WTC11 (cell line): ENCODE measurements at regions not wholly inside any gene's neighbourhood (a gene's known extent, or its start where the extent isn't known, plus 50 kb on each side); places are given as distances from the start of the nearest gene placed in this dataset.

Experiments
- ATAC-seq: fragments of 200-7000 bp; cut with Tn5 transposase; 2 replicates; pipeline ENCODE4 v1.10.0; 2021; ENCODE audit warnings: mild to moderate bottlenecking, moderate library complexity
- CTCF ChIA-PET: fragments of 300-600 bp; sonication (Branson Sonifier 250); formaldehyde crosslinking; loops from one replicate; lab custom pipeline; 2021; ENCODE audit warnings: antibody characterized with exemption; lab: Charles Lee
- POLR2A ChIA-PET: fragments of 350-600 bp; sonication (Branson Sonifier 250); formaldehyde crosslinking; loops from one replicate; lab custom pipeline; 2021; ENCODE audit warnings: antibody characterized with exemption; lab: Charles Lee
- DNase-seq: peaks from one replicate; pipeline ENCODE4 v3.0.0; 2021; ENCODE audit warnings: low spot score
- H3K27ac Mint-ChIP-seq: 2 replicates; pipeline ENCODE4 v1.8.0; 2021; ENCODE audit warnings: mixed read lengths
- H3K27me3 Mint-ChIP-seq: 2 replicates; pipeline ENCODE4 v1.8.0; 2021; ENCODE audit warnings: low read depth, mild to moderate bottlenecking, moderate library complexity, mixed read lengths
- H3K36me3 Mint-ChIP-seq: 2 replicates; pipeline ENCODE4 v1.8.0; 2021; ENCODE audit warnings: mixed read lengths
- H3K4me1 Mint-ChIP-seq: 2 replicates; pipeline ENCODE4 v1.8.0; 2022; ENCODE audit warnings: mixed read lengths
- H3K4me3 Mint-ChIP-seq: 2 replicates; pipeline ENCODE4 v1.8.0; 2021; ENCODE audit warnings: mild to moderate bottlenecking, moderate library complexity, mixed read lengths
- H3K9me3 Mint-ChIP-seq: 2 replicates; pipeline ENCODE4 v1.8.0; 2021; ENCODE audit warnings: mixed read lengths
- E2F4 ChIP-seq: sonication (generic); formaldehyde crosslinking; IDR thresholded peaks from 2 replicates; pipeline ENCODE4 v1.8.1; 2022; ENCODE audit warnings: low read depth, mild to moderate bottlenecking, moderate library complexity, missing genetic modification reagents, borderline replicate concordance
- FOXJ3 ChIP-seq: sonication (generic); formaldehyde crosslinking; IDR thresholded peaks from 2 replicates; pipeline ENCODE4 v1.9.0; 2021; ENCODE audit warnings: missing genetic modification reagents, mild to moderate bottlenecking, borderline replicate concordance
- MYBL2 ChIP-seq: sonication (generic); formaldehyde crosslinking; IDR thresholded peaks from 2 replicates; pipeline ENCODE4 v1.8.1; 2023; ENCODE audit warnings: mild to moderate bottlenecking, moderate library complexity, missing genetic modification reagents
- NFYB ChIP-seq: sonication (generic); formaldehyde crosslinking; conservative IDR thresholded peaks from 2 replicates; pipeline ENCODE4 v1.8.0; 2022; ENCODE audit warnings: low read depth, missing genetic modification reagents
- NR1H2 ChIP-seq: sonication (generic); formaldehyde crosslinking; IDR thresholded peaks from 2 replicates; pipeline ENCODE4 v1.9.0; 2021; ENCODE audit warnings: mild to moderate bottlenecking, moderate library complexity, missing genetic modification reagents
- OVOL2 ChIP-seq: fragments of 250-450 bp; sonication (Bioruptor Pico); IDR thresholded peaks from 2 replicates; pipeline ENCODE4 v1.9.0; 2021; ENCODE audit warnings: mild to moderate bottlenecking, borderline replicate concordance
- SP1 ChIP-seq: sonication (generic); formaldehyde crosslinking; conservative IDR thresholded peaks from 2 replicates; pipeline ENCODE4 v1.8.1; 2022; ENCODE audit warnings: missing genetic modification reagents
- STAT6 ChIP-seq: sonication (generic); formaldehyde crosslinking; conservative IDR thresholded peaks from 2 replicates; pipeline ENCODE4 v1.8.1; 2023; ENCODE audit warnings: mild to moderate bottlenecking, low read depth, missing genetic modification reagents, moderate library complexity
- TEAD1 ChIP-seq: sonication (generic); formaldehyde crosslinking; IDR thresholded peaks from 2 replicates; pipeline ENCODE4 v1.8.0; 2022; ENCODE audit warnings: mild to moderate bottlenecking, missing genetic modification reagents
- ZNF138 ChIP-seq: sonication (generic); formaldehyde crosslinking; conservative IDR thresholded peaks from 2 replicates; pipeline ENCODE4 v1.8.1; 2022; ENCODE audit warnings: mild to moderate bottlenecking, moderate library complexity, missing genetic modification reagents
- ZNF232 ChIP-seq: sonication (generic); formaldehyde crosslinking; IDR thresholded peaks from 2 replicates; pipeline ENCODE4 v1.8.0; 2022; ENCODE audit warnings: mild to moderate bottlenecking, missing genetic modification reagents
- ZNF317 ChIP-seq: sonication (generic); formaldehyde crosslinking; IDR thresholded peaks from 2 replicates; pipeline ENCODE4 v1.8.1; 2023; ENCODE audit warnings: low read depth, mild to moderate bottlenecking, moderate library complexity, missing genetic modification reagents, borderline replicate concordance
- ZNF416 ChIP-seq: fragments of 250-450 bp; sonication (Bioruptor Pico); IDR thresholded peaks from 2 replicates; pipeline ENCODE4 v1.9.0; 2021; ENCODE audit warnings: mild to moderate bottlenecking, inconsistent platforms
- ZNF425 ChIP-seq: fragments of 250-450 bp; sonication (Bioruptor Pico); conservative IDR thresholded peaks from 2 replicates; pipeline ENCODE4 v1.9.0; 2021; ENCODE audit warnings: mild to moderate bottlenecking
- ZNF671 ChIP-seq: fragments of 250-450 bp; sonication (Bioruptor Pico); IDR thresholded peaks from 2 replicates; pipeline ENCODE4 v1.8.0; 2021; ENCODE audit warnings: mild to moderate bottlenecking
- TF ChIP-seq, protein P1 (sequence below): fragments of 250-450 bp; sonication (Bioruptor Pico); IDR thresholded peaks from 2 replicates; pipeline ENCODE4 v1.9.0; 2021; ENCODE audit warnings: mild to moderate bottlenecking
- TF ChIP-seq, protein P2 (sequence below): sonication (generic); formaldehyde crosslinking; IDR thresholded peaks from 2 replicates; pipeline ENCODE4 v1.8.1; 2023; ENCODE audit warnings: mild to moderate bottlenecking, moderate library complexity, missing genetic modification reagents
- TF ChIP-seq, protein P3 (sequence below): sonication (generic); formaldehyde crosslinking; IDR thresholded peaks from 2 replicates; pipeline ENCODE4 v1.8.0; 2022; ENCODE audit warnings: mild to moderate bottlenecking, missing genetic modification reagents

DNA sequence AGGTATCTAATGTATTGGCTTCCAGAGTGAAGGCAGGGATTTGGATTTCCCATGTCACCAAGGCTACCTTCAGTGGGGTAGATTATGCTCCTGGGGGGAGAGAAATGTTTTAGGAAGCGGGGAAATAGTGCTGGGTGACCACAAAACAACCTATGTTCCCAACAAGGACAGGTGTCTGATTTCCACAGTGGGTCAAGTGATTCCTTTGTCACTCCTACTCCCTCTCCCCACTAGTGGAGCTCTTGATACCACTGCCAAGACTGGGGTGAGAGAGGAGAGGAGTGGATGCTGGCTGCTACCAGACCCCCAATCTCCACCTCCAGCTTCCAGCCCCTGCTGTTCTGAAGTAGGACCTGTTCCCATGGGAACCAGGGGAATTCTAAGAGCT, 104.3 kb upstream of the FAM78B start:
- Mint-ChIP-seq H3K27me3 (no peaks in the 10 kb centered on the region), H3K9me3 (peaks cover 10% of the 10 kb centered on the region), H3K36me3 (peaks cover 3% of the 10 kb centered on the region), H3K27ac (no peak overlapping the region), H3K4me3 (no peak overlapping the region), H3K4me1 (peaks cover 22% of the 10 kb centered on the region)
- POLR2A ChIA-PET: no interaction called here
- CTCF ChIA-PET: no interaction called here
- TF ChIP-seq ZNF138 (CRISPR knock-in tag) (no peak), MYBL2 (no peak), NR1H2 (CRISPR knock-in tag) (no peak), ZNF425 (CRISPR knock-in tag) (no peak), ZNF671 (CRISPR knock-in tag) (no peak), E2F4 (CRISPR knock-in tag) (no peak), OVOL2 (CRISPR knock-in tag) (no peak), FOXJ3 (CRISPR knock-in tag) (no peak), ZNF232 (CRISPR knock-in tag) (no peak), ZNF416 (CRISPR knock-in tag) (no peak), ZNF317 (CRISPR knock-in tag) (no peak), TEAD1 (no peak), SP1 (CRISPR knock-in tag) (no peak), STAT6 (CRISPR knock-in tag) (no peak), NFYB (CRISPR knock-in tag) (no peak)
- TF ChIP-seq, protein P1, sequence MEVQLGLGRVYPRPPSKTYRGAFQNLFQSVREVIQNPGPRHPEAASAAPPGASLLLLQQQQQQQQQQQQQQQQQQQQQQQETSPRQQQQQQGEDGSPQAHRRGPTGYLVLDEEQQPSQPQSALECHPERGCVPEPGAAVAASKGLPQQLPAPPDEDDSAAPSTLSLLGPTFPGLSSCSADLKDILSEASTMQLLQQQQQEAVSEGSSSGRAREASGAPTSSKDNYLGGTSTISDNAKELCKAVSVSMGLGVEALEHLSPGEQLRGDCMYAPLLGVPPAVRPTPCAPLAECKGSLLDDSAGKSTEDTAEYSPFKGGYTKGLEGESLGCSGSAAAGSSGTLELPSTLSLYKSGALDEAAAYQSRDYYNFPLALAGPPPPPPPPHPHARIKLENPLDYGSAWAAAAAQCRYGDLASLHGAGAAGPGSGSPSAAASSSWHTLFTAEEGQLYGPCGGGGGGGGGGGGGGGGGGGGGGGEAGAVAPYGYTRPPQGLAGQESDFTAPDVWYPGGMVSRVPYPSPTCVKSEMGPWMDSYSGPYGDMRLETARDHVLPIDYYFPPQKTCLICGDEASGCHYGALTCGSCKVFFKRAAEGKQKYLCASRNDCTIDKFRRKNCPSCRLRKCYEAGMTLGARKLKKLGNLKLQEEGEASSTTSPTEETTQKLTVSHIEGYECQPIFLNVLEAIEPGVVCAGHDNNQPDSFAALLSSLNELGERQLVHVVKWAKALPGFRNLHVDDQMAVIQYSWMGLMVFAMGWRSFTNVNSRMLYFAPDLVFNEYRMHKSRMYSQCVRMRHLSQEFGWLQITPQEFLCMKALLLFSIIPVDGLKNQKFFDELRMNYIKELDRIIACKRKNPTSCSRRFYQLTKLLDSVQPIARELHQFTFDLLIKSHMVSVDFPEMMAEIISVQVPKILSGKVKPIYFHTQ: no peak
- TF ChIP-seq, protein P2, sequence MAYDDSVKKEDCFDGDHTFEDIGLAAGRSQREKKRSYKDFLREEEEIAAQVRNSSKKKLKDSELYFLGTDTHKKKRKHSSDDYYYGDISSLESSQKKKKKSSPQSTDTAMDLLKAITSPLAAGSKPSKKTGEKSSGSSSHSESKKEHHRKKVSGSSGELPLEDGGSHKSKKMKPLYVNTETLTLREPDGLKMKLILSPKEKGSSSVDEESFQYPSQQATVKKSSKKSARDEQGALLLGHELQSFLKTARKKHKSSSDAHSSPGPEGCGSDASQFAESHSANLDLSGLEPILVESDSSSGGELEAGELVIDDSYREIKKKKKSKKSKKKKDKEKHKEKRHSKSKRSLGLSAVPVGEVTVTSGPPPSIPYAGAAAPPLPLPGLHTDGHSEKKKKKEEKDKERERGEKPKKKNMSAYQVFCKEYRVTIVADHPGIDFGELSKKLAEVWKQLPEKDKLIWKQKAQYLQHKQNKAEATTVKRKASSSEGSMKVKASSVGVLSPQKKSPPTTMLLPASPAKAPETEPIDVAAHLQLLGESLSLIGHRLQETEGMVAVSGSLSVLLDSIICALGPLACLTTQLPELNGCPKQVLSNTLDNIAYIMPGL (CRISPR knock-in tag): no peak
- TF ChIP-seq, protein P3, sequence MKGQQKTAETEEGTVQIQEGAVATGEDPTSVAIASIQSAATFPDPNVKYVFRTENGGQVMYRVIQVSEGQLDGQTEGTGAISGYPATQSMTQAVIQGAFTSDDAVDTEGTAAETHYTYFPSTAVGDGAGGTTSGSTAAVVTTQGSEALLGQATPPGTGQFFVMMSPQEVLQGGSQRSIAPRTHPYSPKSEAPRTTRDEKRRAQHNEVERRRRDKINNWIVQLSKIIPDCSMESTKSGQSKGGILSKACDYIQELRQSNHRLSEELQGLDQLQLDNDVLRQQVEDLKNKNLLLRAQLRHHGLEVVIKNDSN: no peak
- TF ChIP-seq, all 79 proteins: peak for 0
- DNase-seq (no peak), ATAC-seq (no peak)
